SU-DHL-6 (cell line): ENCODE measurements at regions not wholly inside any gene's neighbourhood (a gene's known extent, or its start where the extent isn't known, plus 50 kb on each side); places are given as distances from the start of the nearest gene placed in this dataset.
"Not testable (repeated sequence)": the region's sequence is repeated elsewhere in the genome, so short reads cannot be mapped to it uniquely, and the experiment has no call there.

Experiments
- H2AFZ ChIP-seq: fragments of 200-600 bp; sonication (generic); 2 replicates; pipeline ENCODE4 v1.6.1; 2014; ENCODE audit warnings: low read depth, mild to moderate bottlenecking, moderate library complexity, mixed read lengths, antibody characterized with exemption, low read length; ENCODE audit not compliant: severe bottlenecking
- H3F3A ChIP-seq: fragments of 200-600 bp; shearing (Covaris generic); 2 replicates; pipeline ENCODE4 v1.6.0; 2016; ENCODE audit warnings: antibody characterized with exemption, mild to moderate bottlenecking; ENCODE audit not compliant: insufficient read depth
- H3K27ac ChIP-seq: fragments of 200-600 bp; sonication (generic); 2 replicates; pipeline ENCODE4 v1.5.1; 2016; ENCODE audit warnings: low read depth, mild to moderate bottlenecking, low read length, moderate library complexity, mixed read lengths
- H3K27me3 ChIP-seq: fragments of 200-600 bp; sonication (generic), shearing (Covaris generic); 2 replicates; pipeline ENCODE4 v1.6.0; 2014; ENCODE audit warnings: mild to moderate bottlenecking, low read length
- H3K36me3 ChIP-seq: fragments of 200-600 bp; sonication (generic); 2 replicates; pipeline ENCODE4 v1.6.1; 2014; ENCODE audit warnings: mild to moderate bottlenecking, low read length, mixed read lengths
- H3K4me2 ChIP-seq: fragments of 300-600, 200-600 bp; shearing (Covaris generic), sonication (generic); 2 replicates; pipeline ENCODE4 v1.6.0; 2014; ENCODE audit warnings: low read length, low read depth, mild to moderate bottlenecking; ENCODE audit not compliant: poor library complexity, severe bottlenecking
- H3K4me3 ChIP-seq: fragments of 200-600 bp; sonication (generic); 2 replicates; pipeline ENCODE4 v1.5.1; 2014; ENCODE audit warnings: antibody characterized with exemption, low read length, mild to moderate bottlenecking, mixed read lengths; ENCODE audit not compliant: insufficient read depth, poor library complexity, severe bottlenecking
- H3K79me2 ChIP-seq: fragments of 200-600 bp; sonication (generic); 2 replicates; pipeline ENCODE4 v1.6.1; 2014; ENCODE audit warnings: mild to moderate bottlenecking, low read length, moderate library complexity; ENCODE audit not compliant: insufficient read depth
- H3K9ac ChIP-seq: fragments of 200-600 bp; sonication (generic); 2 replicates; pipeline ENCODE4 v1.7.0; 2014; ENCODE audit warnings: mild to moderate bottlenecking, low read length
- H3K9me2 ChIP-seq: fragments of 200-600 bp; sonication (generic); replicated peaks from 2 replicates; pipeline ENCODE4 v1.6.1; 2014; ENCODE audit warnings: low read length; ENCODE audit not compliant: insufficient read depth
- H3K9me3 ChIP-seq: fragments of 200-600 bp; sonication (generic); 2 replicates; pipeline ENCODE4 v1.6.1; 2014; ENCODE audit warnings: low read length, mixed read lengths; ENCODE audit not compliant: insufficient read depth
- H4K20me1 ChIP-seq: fragments of 200-600 bp; sonication (generic); 2 replicates; pipeline ENCODE4 v1.6.1; 2014; ENCODE audit warnings: low read depth, mild to moderate bottlenecking, antibody characterized with exemption, low read length, moderate library complexity, mixed read lengths
- CTCF ChIP-seq: fragments of 200-600 bp; sonication (generic); IDR thresholded peaks from one replicate; pipeline ENCODE4 v1.5.1; 2017; ENCODE audit warnings: antibody characterized with exemption, mild to moderate bottlenecking, low read length, moderate library complexity; ENCODE audit not compliant: insufficient read depth, poor library complexity, severe bottlenecking
- EZH2phosphoT487 ChIP-seq: fragments of 200-600 bp; sonication (generic), shearing (Covaris generic); conservative IDR thresholded peaks from 2 replicates; pipeline ENCODE4 v1.6.1; 2018; ENCODE audit warnings: mild to moderate bottlenecking, antibody characterized with exemption, low read length, moderate library complexity, mixed read lengths

GRCh38 chr4:31022702-31023101, 302.5 kb downstream of the PCDH7 start:
- Histone ChIP-seq H3F3A (no peaks in the 10 kb centered on the region), H3K4me2 (no peak overlapping the region), H3K9me2 (no peaks in the 10 kb centered on the region), H3K27ac (no peak overlapping the region), H2AFZ (no peak overlapping the region), H3K9ac (no peak overlapping the region), H3K27me3 (no peaks in the 10 kb centered on the region), H4K20me1 (no peaks in the 10 kb centered on the region), H3K4me3 (no peak overlapping the region), H3K9me3 (no peaks in the 10 kb centered on the region), H3K79me2 (no peaks in the 10 kb centered on the region), H3K36me3 (no peaks in the 10 kb centered on the region)
- TF ChIP-seq EZH2phosphoT487 (no peak), CTCF (no peak)

GRCh38 chr4:31023109-31023508, 302.9 kb downstream of the PCDH7 start:
- no peaks in the 10 kb centered on the region for H3K27me3 ChIP-seq
- H2AFZ ChIP-seq, result no peak overlapping the region
- H3K79me2 ChIP-seq, result no peaks in the 10 kb centered on the region
- no peak overlapping the region for H3K9ac ChIP-seq
- no peaks in the 10 kb centered on the region for H3F3A ChIP-seq
- TF ChIP-seq EZH2phosphoT487, result no peak
- no peak for TF ChIP-seq CTCF
- no peaks in the 10 kb centered on the region for H4K20me1 ChIP-seq
- H3K36me3 ChIP-seq, result no peaks in the 10 kb centered on the region
- H3K9me2 ChIP-seq, result no peaks in the 10 kb centered on the region
- H3K4me3 ChIP-seq, result no peak overlapping the region
- no peak overlapping the region for H3K27ac ChIP-seq
- H3K9me3 ChIP-seq, result no peaks in the 10 kb centered on the region
- no peak overlapping the region for H3K4me2 ChIP-seq

GRCh38 chr4:31023742-31024141, 303.6 kb downstream of the PCDH7 start:
- H4K20me1 ChIP-seq, result no peaks in the 10 kb centered on the region
- H2AFZ ChIP-seq, result no peak overlapping the region
- no peaks in the 10 kb centered on the region for H3K27me3 ChIP-seq
- no peak overlapping the region for H3K4me3 ChIP-seq
- H3K9me2 ChIP-seq, result no peaks in the 10 kb centered on the region
- no peaks in the 10 kb centered on the region for H3F3A ChIP-seq
- H3K36me3 ChIP-seq, result no peaks in the 10 kb centered on the region
- H3K9ac ChIP-seq, result no peak overlapping the region
- no peak for TF ChIP-seq EZH2phosphoT487
- no peak for TF ChIP-seq CTCF
- no peaks in the 10 kb centered on the region for H3K9me3 ChIP-seq
- H3K27ac ChIP-seq, result no peak overlapping the region
- no peak overlapping the region for H3K4me2 ChIP-seq
- H3K79me2 ChIP-seq, result no peaks in the 10 kb centered on the region

- H3K27me3 ChIP-seq, H3K9me3 ChIP-seq, H3K36me3 ChIP-seq, H3F3A ChIP-seq, H3K79me2 ChIP-seq, H3K4me3 ChIP-seq, H3K9ac ChIP-seq, H3K27ac ChIP-seq, H3K9me2 ChIP-seq, H4K20me1 ChIP-seq, H3K4me2 ChIP-seq, H2AFZ ChIP-seq: not testable (repeated sequence)
Measured at GRCh38 chr4:31024781-31025180, 304.6 kb downstream of the PCDH7 start.
